Spleen (tissue), 11 donors: ENCODE measurements at regions not wholly inside any gene's neighbourhood (a gene's known extent, or its start where the extent isn't known, plus 50 kb on each side); places are given as distances from the start of the nearest gene placed in this dataset.

Source experiments
- DNase-seq: peaks from one replicate; pipeline ENCODE4 v3.0.0-alpha.2; 2020
- H3K27ac ChIP-seq, 8 donors: fragments of 200-600 bp; sonication (generic) in 7 of 8; 1 replicate in 4 of 8; 2 replicates in 4 of 8; pipeline versions ENCODE4 v1.5.0 to v1.8.0; 2016 to 2021; ENCODE audit warnings: inconsistent platforms in 4 of 8, mild to moderate bottlenecking in 4 of 8, moderate library complexity in 1 of 8
- H3K27me3 ChIP-seq, 7 donors: fragments of 200-600 bp; sonication (generic) in 6 of 7; replicated peaks in 1 of 7; 1 replicate in 4 of 7; 2 replicates in 3 of 7; pipeline versions ENCODE4 v1.5.0 to v1.8.0; 2016 to 2021; ENCODE audit warnings: inconsistent platforms in 3 of 7, mild to moderate bottlenecking in 1 of 7
- H3K36me3 ChIP-seq, 6 donors: fragments of 200-600 bp; sonication (generic) in 5 of 6; 1 replicate in 4 of 6; 2 replicates in 2 of 6; pipeline versions ENCODE4 v1.5.0 to v1.8.0; 2016 to 2021; ENCODE audit warnings: inconsistent platforms in 2 of 6
- H3K4me1 ChIP-seq, 6 donors: fragments of 200-600 bp; sonication (generic) in 5 of 6; 1 replicate in 3 of 6; 2 replicates in 3 of 6; pipeline versions ENCODE4 v1.5.0 to v1.8.0; 2016 to 2021; ENCODE audit warnings: inconsistent platforms in 3 of 6
- H3K4me3 ChIP-seq, 8 donors: fragments of 200-600 bp; sonication (generic) in 7 of 8; 1 replicate in 4 of 8; 2 replicates in 4 of 8; pipeline versions ENCODE4 v1.5.0 to v1.8.0; 2016 to 2021; ENCODE audit warnings: inconsistent platforms in 4 of 8, mild to moderate bottlenecking in 4 of 8, moderate library complexity in 2 of 8
- H3K9me3 ChIP-seq, 8 donors: fragments of 200-600 bp; sonication (generic) in 7 of 8; 1 replicate in 4 of 8; 2 replicates in 4 of 8; pipeline versions ENCODE4 v1.5.0 to v1.8.0; 2016 to 2021; ENCODE audit warnings: inconsistent platforms in 4 of 8
- POLR2A ChIP-seq, 3 donors: fragments of 450-650 bp; IDR thresholded peaks; one replicate each; pipeline ENCODE4 v1.5.1; 2017; ENCODE audit warnings: antibody characterized with exemption in 3 of 3, mild to moderate bottlenecking in 1 of 3
- POLR2AphosphoS5 ChIP-seq, 3 donors: sonication (generic); formaldehyde crosslinking; IDR thresholded peaks; one replicate each; pipeline ENCODE4 v1.5.1; 2017; ENCODE audit warnings: antibody characterized with exemption in 3 of 3
- WGBS, 5 donors: extraction: QIAGEN DNeasy Blood & Tissue Kit in 3 of 5; methylation state at CpG; one replicate each; pipeline versions ENCODE4 v1.1.5 to v1.1.7; 2013 to 2018; 5-methylcytosine and 5-hydroxymethylcytosine counted together
- intact Hi-C: fragments of 100-400 bp; cut with DNase I; formaldehyde crosslinking; loops from one replicate; pipeline ENCODE4 v1.15.0; 2023; ENCODE audit warnings: low total_unique reads
- TF ChIP-seq, protein P1 (sequence below), 11 experiments: fragments of 200-600 bp in 7 of 11; fragments of 450-650 bp in 4 of 11; sonication (generic) in 4 of 11; IDR thresholded peaks in 8 of 11; conservative IDR thresholded peaks in 3 of 11; 1 replicate in 7 of 11; 2 replicates in 4 of 11; pipeline versions ENCODE4 v1.4.0 to v1.8.0; 2016 to 2021; ENCODE audit warnings: antibody characterized with exemption in 11 of 11, inconsistent platforms in 4 of 11, mild to moderate bottlenecking in 1 of 11
- donor health status: healthy with polysubstance abuse.
- donor health status: DM: no; HTN: no; CAD: no; lungs with moderate emphysema.
- donor health status: DM: no; HTN: no; CAD: no.
- donor health status: Bipolar disorder and iron deficiency.
- donor health status: healthy.
- donor health status: DM: no; HTN: no; CAD: no.
- donor health status: DM: yes; HTN: yes; CAD: no.

- intact Hi-C loops = loop anchor here (10.0 kb wide), 1 partner anchor 297 kb away; no protein-coding TSS in a partner anchor
- Histone ChIP-seq H3K9me3 (peaks cover 0 to 4% (median 0%) of the 10 kb centered on the region in 8 donors), H3K4me1 (peaks cover 0 to 10% (median 0%) of the 10 kb centered on the region in 6 donors), H3K36me3 (no peaks in the 10 kb centered on the region), H3K27ac (no peak overlapping the region), H3K27me3 (no peaks in the 10 kb centered on the region), H3K4me3 (no peak overlapping the region)
- DNase-seq = no peak
- no peak for TF ChIP-seq POLR2A (IDR thresholded peaks at IDR 0.05)
- TF ChIP-seq, protein P1, sequence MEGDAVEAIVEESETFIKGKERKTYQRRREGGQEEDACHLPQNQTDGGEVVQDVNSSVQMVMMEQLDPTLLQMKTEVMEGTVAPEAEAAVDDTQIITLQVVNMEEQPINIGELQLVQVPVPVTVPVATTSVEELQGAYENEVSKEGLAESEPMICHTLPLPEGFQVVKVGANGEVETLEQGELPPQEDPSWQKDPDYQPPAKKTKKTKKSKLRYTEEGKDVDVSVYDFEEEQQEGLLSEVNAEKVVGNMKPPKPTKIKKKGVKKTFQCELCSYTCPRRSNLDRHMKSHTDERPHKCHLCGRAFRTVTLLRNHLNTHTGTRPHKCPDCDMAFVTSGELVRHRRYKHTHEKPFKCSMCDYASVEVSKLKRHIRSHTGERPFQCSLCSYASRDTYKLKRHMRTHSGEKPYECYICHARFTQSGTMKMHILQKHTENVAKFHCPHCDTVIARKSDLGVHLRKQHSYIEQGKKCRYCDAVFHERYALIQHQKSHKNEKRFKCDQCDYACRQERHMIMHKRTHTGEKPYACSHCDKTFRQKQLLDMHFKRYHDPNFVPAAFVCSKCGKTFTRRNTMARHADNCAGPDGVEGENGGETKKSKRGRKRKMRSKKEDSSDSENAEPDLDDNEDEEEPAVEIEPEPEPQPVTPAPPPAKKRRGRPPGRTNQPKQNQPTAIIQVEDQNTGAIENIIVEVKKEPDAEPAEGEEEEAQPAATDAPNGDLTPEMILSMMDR (IDR thresholded peaks at IDR 0.05 in 8 of 11, conservative IDR thresholded peaks at IDR 0.05 in 3 of 11) = no peak
- no peak for TF ChIP-seq POLR2AphosphoS5 (IDR thresholded peaks at IDR 0.05)
Measured at GRCh38 chr13:33531484-33531883, 245.9 kb upstream of the STARD13 start.

DNA sequence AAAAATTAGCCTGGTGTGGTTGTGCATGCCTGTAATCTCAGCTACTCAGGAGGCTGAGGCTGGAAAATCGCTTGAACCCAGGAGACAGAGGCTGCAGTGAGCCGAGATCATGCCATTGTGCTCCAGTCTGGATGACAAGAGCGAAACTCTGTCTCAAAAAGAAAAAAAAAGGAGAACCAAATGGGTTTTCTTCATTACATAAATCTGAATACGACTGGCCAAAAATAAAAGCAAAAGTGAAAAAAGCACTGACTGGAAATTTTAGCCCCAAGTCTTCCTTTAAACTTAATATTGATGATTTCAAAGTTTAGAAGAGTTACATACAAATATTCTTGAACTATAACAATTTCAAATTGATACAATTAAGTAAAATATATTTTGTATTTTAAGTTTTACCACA is 249.5 kb upstream of the STARD13 start:
- TF ChIP-seq POLR2AphosphoS5 (IDR thresholded peaks at IDR 0.05) (no peak), POLR2A (IDR thresholded peaks at IDR 0.05) (no peak)
- TF ChIP-seq, protein P1 (IDR thresholded peaks at IDR 0.05 in 8 of 11, conservative IDR thresholded peaks at IDR 0.05 in 3 of 11) = no peak
- H3K27me3 ChIP-seq = no peaks in the 10 kb centered on the region
- no peak overlapping the region for H3K4me3 ChIP-seq
- no peaks in the 10 kb centered on the region for H3K36me3 ChIP-seq
- H3K27ac ChIP-seq = peak overlapping the region in 2 of 8 donors; percentile 25 to 53
- WGBS, 5 donors = 65 to 74% (median 69%) methylated on average over 4 of the region's 4 CpGs
- DNase-seq = no peak
- intact Hi-C loops = loop anchor here (10.0 kb wide), 1 partner anchor 300 kb away; no protein-coding TSS in a partner anchor
- H3K4me1 ChIP-seq = peaks cover 0 to 24% (median 2%) of the 10 kb centered on the region in 6 donors
- peaks cover 0 to 4% (median 0%) of the 10 kb centered on the region in 8 donors for H3K9me3 ChIP-seq

- peaks cover 3 to 39% (median 14%) of the 10 kb centered on the region in 6 donors for H3K4me1 ChIP-seq
- no peak for DNase-seq
- no peak overlapping the region for H3K4me3 ChIP-seq
- no peaks in the 10 kb centered on the region for H3K27me3 ChIP-seq
- 33 to 63% (median 45%) methylated on average over 2 of the region's 2 CpGs for WGBS, 5 donors
- intact Hi-C loops = loop anchor here (10.0 kb wide), 1 partner anchor 302 kb away; no protein-coding TSS in a partner anchor
- H3K9me3 ChIP-seq = no peaks in the 10 kb centered on the region
- no peaks in the 10 kb centered on the region for H3K36me3 ChIP-seq
- no peak for TF ChIP-seq POLR2AphosphoS5 (IDR thresholded peaks at IDR 0.05)
- no peak for TF ChIP-seq POLR2A (IDR thresholded peaks at IDR 0.05)
- TF ChIP-seq, protein P1 (IDR thresholded peaks at IDR 0.05 in 8 of 11, conservative IDR thresholded peaks at IDR 0.05 in 3 of 11) = no peak
- H3K27ac ChIP-seq = no peak overlapping the region
Measured at GRCh38 chr13:33536601-33537000, 251.0 kb upstream of the STARD13 start.

DNA sequence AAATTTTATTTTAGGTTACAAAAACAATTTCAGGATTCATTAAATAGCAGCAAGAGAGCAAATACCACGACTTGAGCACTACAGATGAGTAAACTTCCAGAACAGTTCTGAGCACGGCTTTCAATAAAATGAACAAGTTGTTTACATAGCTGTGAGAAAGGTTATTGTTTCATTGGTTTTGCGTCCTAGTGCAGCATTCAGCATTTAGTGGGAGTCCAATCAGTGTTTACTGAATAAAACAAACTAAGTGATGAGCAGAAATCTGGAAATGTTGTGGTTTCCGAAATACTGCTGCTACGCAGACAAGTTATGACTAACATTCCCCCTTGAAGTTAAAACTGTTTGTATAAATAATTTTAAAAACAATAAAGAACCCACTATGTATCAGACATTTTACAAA is 251.5 kb upstream of the STARD13 start:
- DNase-seq = no peak
- no peak overlapping the region for H3K27ac ChIP-seq

More for the DNA sequence above, 251.5 kb upstream of the STARD13 start:
- TF ChIP-seq, protein P1 (IDR thresholded peaks at IDR 0.05 in 8 of 11, conservative IDR thresholded peaks at IDR 0.05 in 3 of 11) = no peak
- TF ChIP-seq POLR2AphosphoS5 (IDR thresholded peaks at IDR 0.05) = no peak
- no peak for TF ChIP-seq POLR2A (IDR thresholded peaks at IDR 0.05)
- Histone ChIP-seq H3K27me3 (no peaks in the 10 kb centered on the region), H3K9me3 (no peaks in the 10 kb centered on the region), H3K4me3 (no peak overlapping the region), H3K36me3 (no peaks in the 10 kb centered on the region), H3K4me1 (peaks cover 6 to 43% (median 18%) of the 10 kb centered on the region in 6 donors)
- intact Hi-C loops = loop anchor here (10.0 kb wide), 1 partner anchor 302 kb away; no protein-coding TSS in a partner anchor
- WGBS, 5 donors = 74 to 92% (median 85%) methylated on average over 5 of the region's 5 CpGs
